PC-9 (cell line): ENCODE measurements at regions not wholly inside any gene's neighbourhood (a gene's known extent, or its start where the extent isn't known, plus 50 kb on each side); places are given as distances from the start of the nearest gene placed in this dataset.

ENCODE experiments used
- BruUV-seq: library from RNA; stranded (reverse); fragments of 400-500 nt; replicated peaks from 2 replicates; lab custom pipeline; 2021; lab: Mats Ljungman, UMichigan
- CTCF ChIA-PET: fragments of 300-600 bp; sonication (Branson Sonifier 250); formaldehyde crosslinking; loops from one replicate; lab custom pipeline; 2022; ENCODE audit warnings: antibody characterized with exemption; lab: Charles Lee
- POLR2A ChIA-PET: fragments of 300-600 bp; sonication (Branson Sonifier 250); formaldehyde crosslinking; loops from one replicate; lab custom pipeline; 2022; ENCODE audit warnings: antibody characterized with exemption; ENCODE audit not compliant: unreplicated experiment; lab: Charles Lee
- DNase-seq, 2 experiments: peaks; one replicate each; pipeline versions ENCODE4 v3.0.0 to v3.0.0-alpha.2; 2015 to 2022; ENCODE audit warnings: mixed read lengths in 1 of 2
- H2AFZ ChIP-seq: fragments of 200-600 bp; sonication (generic); 2 replicates; pipeline ENCODE4 v1.8.1; 2017; ENCODE audit warnings: antibody characterized with exemption
- H3F3A ChIP-seq: fragments of 200-600 bp; sonication (generic); 2 replicates; pipeline ENCODE4 v1.8.1; 2017; ENCODE audit warnings: antibody characterized with exemption, mild to moderate bottlenecking, low read depth; ENCODE audit not compliant: insufficient read depth
- H3K27ac ChIP-seq: fragments of 200-600 bp; sonication (generic); 2 replicates; pipeline ENCODE4 v1.6.1; 2016; ENCODE audit warnings: mixed run types
- H3K27me3 ChIP-seq: fragments of 200-600 bp; sonication (generic); 2 replicates; pipeline ENCODE4 v1.6.1; 2016; ENCODE audit warnings: low read depth, mixed run types; ENCODE audit not compliant: insufficient read depth
- H3K36me3 ChIP-seq: fragments of 200-600 bp; sonication (generic); 2 replicates; pipeline ENCODE4 v1.6.1; 2016; ENCODE audit warnings: low read depth, mixed run types
- H3K4me1 ChIP-seq: fragments of 200-600 bp; sonication (generic); replicated peaks from 2 replicates; pipeline ENCODE4 v1.6.1; 2016; ENCODE audit warnings: mixed run types; ENCODE audit not compliant: insufficient read depth
- H3K4me2 ChIP-seq: fragments of 200-600 bp; sonication (generic); 2 replicates; pipeline ENCODE4 v1.6.1; 2017; ENCODE audit warnings: mixed run types
- H3K4me3 ChIP-seq: fragments of 200-600 bp; sonication (generic); 2 replicates; pipeline ENCODE4 v1.6.1; 2016; ENCODE audit warnings: mixed run types
- H3K79me2 ChIP-seq: fragments of 200-600 bp; sonication (generic); 2 replicates; pipeline ENCODE4 v1.6.1; 2017; ENCODE audit warnings: low read depth, mixed run types
- H3K9me2 ChIP-seq: fragments of 200-600 bp; sonication (generic); 2 replicates; pipeline ENCODE4 v1.8.1; 2017; ENCODE audit warnings: mild to moderate bottlenecking; ENCODE audit not compliant: insufficient read depth
- H3K9me3 ChIP-seq: fragments of 200-600 bp; sonication (generic); 2 replicates; pipeline ENCODE4 v1.8.1; 2016; ENCODE audit warnings: low read depth; ENCODE audit not compliant: insufficient read depth
- H4K20me1 ChIP-seq: fragments of 200-600 bp; sonication (generic); 2 replicates; pipeline ENCODE4 v1.8.1; 2017; ENCODE audit not compliant: insufficient read depth
- EZH2 ChIP-seq: fragments of 200-600 bp; sonication (generic); IDR thresholded peaks from 2 replicates; pipeline ENCODE4 v1.8.0; 2017; ENCODE audit warnings: antibody characterized with exemption, low read depth
- intact Hi-C: fragments of 100-400 bp; cut with micrococcal nuclease; formaldehyde crosslinking; loops from one replicate; pipeline ENCODE4 v1.10.0; 2022; ENCODE audit not compliant: unreplicated experiment
- TF ChIP-seq, protein P1 (sequence below): fragments of 200-600 bp; sonication (generic); conservative IDR thresholded peaks from 2 replicates; pipeline ENCODE4 v1.6.1; 2017; ENCODE audit warnings: mixed run types, antibody characterized with exemption, mild to moderate bottlenecking, moderate library complexity

DNA sequence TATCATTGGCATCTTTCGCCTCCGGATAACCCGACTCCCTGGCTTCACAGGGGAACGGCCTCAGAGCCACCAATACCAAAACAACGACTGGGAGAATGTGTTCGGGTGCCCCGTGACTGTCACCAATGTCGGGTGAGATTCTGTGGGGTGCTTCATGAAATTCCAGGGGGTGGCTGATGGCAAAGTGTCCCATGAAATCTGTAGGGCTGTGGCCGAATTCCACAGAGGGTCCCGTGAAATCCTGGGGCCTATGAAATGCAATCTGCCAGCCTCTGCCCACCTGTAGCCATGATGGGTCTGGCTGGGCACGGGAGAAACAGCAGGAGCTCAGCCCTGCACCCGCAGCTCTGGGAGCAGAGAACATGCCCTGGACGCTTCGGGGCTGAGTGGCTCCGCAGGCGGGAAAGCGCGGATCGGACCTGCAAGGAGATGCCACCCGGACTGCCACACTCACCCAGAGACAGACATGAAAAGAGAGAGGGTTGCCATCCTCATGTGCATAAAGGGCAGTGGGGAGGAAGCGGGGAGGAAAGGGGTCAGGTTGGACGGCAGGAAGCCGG is 192.4 kb downstream of the OLFM1 start:
- intact Hi-C loops = no loop called here
- Histone ChIP-seq H3K36me3 (no peaks in the 10 kb centered on the region), H2AFZ (no peak overlapping the region), H3K79me2 (no peaks in the 10 kb centered on the region), H3K4me1 (no peaks in the 10 kb centered on the region), H3K9me2 (no peaks in the 10 kb centered on the region), H3K27me3 (peaks cover 95% of the 10 kb centered on the region), H3K4me3 (no peak overlapping the region), H3F3A (no peaks in the 10 kb centered on the region), H3K4me2 (no peak overlapping the region), H3K27ac (no peak overlapping the region), H4K20me1 (no peaks in the 10 kb centered on the region), H3K9me3 (no peaks in the 10 kb centered on the region)
- ChIA-PET POLR2A (no interaction called here), CTCF (no interaction called here)
- TF ChIP-seq, protein P1, sequence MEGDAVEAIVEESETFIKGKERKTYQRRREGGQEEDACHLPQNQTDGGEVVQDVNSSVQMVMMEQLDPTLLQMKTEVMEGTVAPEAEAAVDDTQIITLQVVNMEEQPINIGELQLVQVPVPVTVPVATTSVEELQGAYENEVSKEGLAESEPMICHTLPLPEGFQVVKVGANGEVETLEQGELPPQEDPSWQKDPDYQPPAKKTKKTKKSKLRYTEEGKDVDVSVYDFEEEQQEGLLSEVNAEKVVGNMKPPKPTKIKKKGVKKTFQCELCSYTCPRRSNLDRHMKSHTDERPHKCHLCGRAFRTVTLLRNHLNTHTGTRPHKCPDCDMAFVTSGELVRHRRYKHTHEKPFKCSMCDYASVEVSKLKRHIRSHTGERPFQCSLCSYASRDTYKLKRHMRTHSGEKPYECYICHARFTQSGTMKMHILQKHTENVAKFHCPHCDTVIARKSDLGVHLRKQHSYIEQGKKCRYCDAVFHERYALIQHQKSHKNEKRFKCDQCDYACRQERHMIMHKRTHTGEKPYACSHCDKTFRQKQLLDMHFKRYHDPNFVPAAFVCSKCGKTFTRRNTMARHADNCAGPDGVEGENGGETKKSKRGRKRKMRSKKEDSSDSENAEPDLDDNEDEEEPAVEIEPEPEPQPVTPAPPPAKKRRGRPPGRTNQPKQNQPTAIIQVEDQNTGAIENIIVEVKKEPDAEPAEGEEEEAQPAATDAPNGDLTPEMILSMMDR = no peak
- TF ChIP-seq EZH2 = no peak
- no TSS peak for BruUV-seq
- no peak for DNase-seq

DNA sequence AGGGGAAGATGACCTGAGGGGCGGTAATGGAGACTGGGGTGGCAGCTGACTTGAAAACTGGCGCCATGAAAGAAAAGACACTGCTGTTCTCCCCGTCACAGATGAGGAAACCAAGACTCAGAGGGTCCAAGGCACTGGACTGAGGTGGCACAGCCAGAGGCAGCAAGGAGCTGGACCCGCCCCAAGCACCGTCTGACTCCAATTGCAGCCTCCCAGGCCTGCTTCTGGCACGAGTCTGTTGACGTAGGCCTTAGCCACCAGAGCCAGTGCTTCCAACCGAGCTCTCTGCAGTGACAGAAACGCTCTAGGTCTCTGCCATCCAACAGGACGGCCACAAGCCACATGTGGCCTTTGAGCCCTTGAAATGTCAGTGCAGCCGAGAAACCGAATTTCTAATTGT is 193.2 kb downstream of the OLFM1 start:
- Histone ChIP-seq H2AFZ (no peak overlapping the region), H3K27me3 (peaks cover 88% of the 10 kb centered on the region), H3K27ac (no peak overlapping the region), H3K9me3 (no peaks in the 10 kb centered on the region), H3K36me3 (no peaks in the 10 kb centered on the region), H3K4me2 (no peak overlapping the region), H4K20me1 (no peaks in the 10 kb centered on the region), H3K9me2 (no peaks in the 10 kb centered on the region), H3K4me3 (no peak overlapping the region), H3F3A (no peaks in the 10 kb centered on the region), H3K4me1 (no peaks in the 10 kb centered on the region), H3K79me2 (no peaks in the 10 kb centered on the region)
- TF ChIP-seq, protein P1 = no peak
- TF ChIP-seq EZH2 = no peak
- ChIA-PET POLR2A (no interaction called here), CTCF (no interaction called here)
- intact Hi-C loops = no loop called here
- no TSS peak for BruUV-seq
- DNase-seq = no peak

DNA sequence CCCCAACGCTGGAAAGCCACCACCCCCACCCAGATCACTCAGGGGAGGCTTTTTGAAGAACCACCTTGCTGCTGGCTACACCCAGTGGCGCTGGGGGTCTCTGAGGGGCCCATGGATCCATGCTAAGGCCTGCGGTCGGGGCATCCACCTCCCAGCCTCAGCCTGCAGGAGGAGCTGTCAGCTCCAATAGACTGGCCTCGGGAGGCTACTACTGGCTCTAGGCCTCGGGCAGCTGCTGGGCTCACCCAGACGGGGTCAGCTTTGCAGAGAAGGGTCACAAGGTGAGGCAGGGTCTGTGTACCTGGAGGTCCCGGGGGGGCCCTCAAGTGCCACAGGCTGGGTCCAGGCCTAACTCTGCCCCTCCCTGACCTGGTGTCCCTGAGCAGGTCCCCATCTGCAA is 193.7 kb downstream of the OLFM1 start:
- H3K79me2 ChIP-seq = no peaks in the 10 kb centered on the region
- H3K4me1 ChIP-seq = no peaks in the 10 kb centered on the region
- no peaks in the 10 kb centered on the region for H3K9me3 ChIP-seq
- H3K9me2 ChIP-seq = no peaks in the 10 kb centered on the region
- CTCF ChIA-PET = no interaction called here
- BruUV-seq = no TSS peak
- POLR2A ChIA-PET = no interaction called here
- H2AFZ ChIP-seq = no peak overlapping the region
- no peaks in the 10 kb centered on the region for H3K36me3 ChIP-seq
- no peaks in the 10 kb centered on the region for H3F3A ChIP-seq
- DNase-seq = no peak
- TF ChIP-seq, protein P1 = no peak
- TF ChIP-seq EZH2 = no peak
- no peaks in the 10 kb centered on the region for H4K20me1 ChIP-seq
- H3K4me3 ChIP-seq = no peak overlapping the region
- H3K4me2 ChIP-seq = no peak overlapping the region
- intact Hi-C loops = no loop called here
- peaks cover 83% of the 10 kb centered on the region for H3K27me3 ChIP-seq
- H3K27ac ChIP-seq = no peak overlapping the region
